H9 (cell line): ENCODE measurements at regions not wholly inside any gene's neighbourhood (a gene's known extent, or its start where the extent isn't known, plus 50 kb on each side); places are given as distances from the start of the nearest gene placed in this dataset.

Experiments used
- DNase-seq: peaks from one replicate; pipeline ENCODE4 v3.0.0-alpha.2; 2017
- H2AFZ ChIP-seq: one replicate; pipeline ENCODE4 v1.6.1; 2013; ENCODE audit warnings: mild to moderate bottlenecking, low read length, control low read depth, moderate library complexity
- H2AK5ac ChIP-seq: 2 replicates; pipeline ENCODE4 v1.6.1; 2013; ENCODE audit warnings: low read length, control low read depth, mixed read lengths; ENCODE audit not compliant: insufficient read length
- H2BK120ac ChIP-seq: one replicate; pipeline ENCODE4 v1.6.1; 2013; ENCODE audit warnings: low read depth, mild to moderate bottlenecking, low read length, control low read depth, inconsistent platforms; ENCODE audit not compliant: poor library complexity, severe bottlenecking
- H2BK12ac ChIP-seq: 2 replicates; pipeline ENCODE4 v1.6.1; 2013; ENCODE audit warnings: low read length, control low read depth, mixed read lengths, low read depth; ENCODE audit not compliant: insufficient read length
- H2BK15ac ChIP-seq: 2 replicates; pipeline ENCODE4 v1.6.1; 2013; ENCODE audit warnings: low read depth, low read length, control low read depth
- H2BK20ac ChIP-seq: one replicate; pipeline ENCODE4 v1.6.1; 2013; ENCODE audit warnings: low read depth, mild to moderate bottlenecking, low read length, control low read depth, inconsistent platforms; ENCODE audit not compliant: poor library complexity, severe bottlenecking
- H2BK5ac ChIP-seq: 2 replicates; pipeline ENCODE4 v1.6.1; 2013; ENCODE audit warnings: low read length, control low read depth, mixed read lengths; ENCODE audit not compliant: insufficient read length
- H3K14ac ChIP-seq: 2 replicates; pipeline ENCODE4 v1.6.1; 2013; ENCODE audit warnings: low read length, control low read depth; ENCODE audit not compliant: insufficient read depth
- H3K18ac ChIP-seq: 2 replicates; pipeline ENCODE4 v1.6.1; 2013; ENCODE audit warnings: low read depth, mild to moderate bottlenecking, mixed read lengths, low read length, control low read depth; ENCODE audit not compliant: insufficient read length
- H3K23ac ChIP-seq: 2 replicates; pipeline ENCODE4 v1.6.1; 2013; ENCODE audit warnings: low read length, control low read depth, mixed read lengths, low read depth; ENCODE audit not compliant: insufficient read length
- H3K23me2 ChIP-seq: 2 replicates; pipeline ENCODE4 v1.6.1; 2013; ENCODE audit warnings: low read depth, mild to moderate bottlenecking, mixed read lengths, low read length, control low read depth; ENCODE audit not compliant: insufficient read length, poor library complexity, severe bottlenecking
- H3K27ac ChIP-seq: 2 replicates; pipeline ENCODE4 v1.5.1; 2013; ENCODE audit warnings: low read length, control low read depth, mixed read lengths, low read depth; ENCODE audit not compliant: insufficient read length
- H3K27me3 ChIP-seq: 2 replicates; pipeline ENCODE4 v1.6.1; 2013; ENCODE audit warnings: low read length, control low read depth, inconsistent platforms; ENCODE audit not compliant: insufficient read depth
- H3K4ac ChIP-seq: 2 replicates; pipeline ENCODE4 v1.6.1; 2013; ENCODE audit warnings: low read depth, mild to moderate bottlenecking, control low read depth, inconsistent platforms, low read length, moderate library complexity
- H3K4me1 ChIP-seq: 2 replicates; pipeline ENCODE4 v1.6.1; 2013; ENCODE audit warnings: low read length, control low read depth, inconsistent platforms; ENCODE audit not compliant: insufficient read depth
- H3K4me2 ChIP-seq: 2 replicates; pipeline ENCODE4 v1.6.1; 2013; ENCODE audit warnings: low read length, control low read depth, mixed read lengths; ENCODE audit not compliant: insufficient read length, insufficient read depth
- H3K56ac ChIP-seq: 2 replicates; pipeline ENCODE4 v1.6.1; 2013; ENCODE audit warnings: low read depth, mild to moderate bottlenecking, mixed read lengths, low read length, control low read depth; ENCODE audit not compliant: insufficient read length
- H3K79me1 ChIP-seq: 2 replicates; pipeline ENCODE4 v1.6.1; 2013; ENCODE audit warnings: low read depth, mild to moderate bottlenecking, moderate library complexity, low read length, control low read depth, inconsistent platforms; ENCODE audit not compliant: insufficient read depth, poor library complexity, severe bottlenecking
- H3K79me2 ChIP-seq: 2 replicates; pipeline ENCODE4 v1.6.1; 2013; ENCODE audit warnings: low read length, control low read depth, inconsistent platforms; ENCODE audit not compliant: insufficient read depth
- H3K9ac ChIP-seq: 2 replicates; pipeline ENCODE4 v1.6.1; 2013; ENCODE audit warnings: low read length, control low read depth, mixed read lengths; ENCODE audit not compliant: insufficient read length; ENCODE audit errors: extremely low read depth
- H3K9me3 ChIP-seq: one replicate; pipeline ENCODE4 v1.6.1; 2013; ENCODE audit warnings: low read depth, low read length, inconsistent platforms; ENCODE audit not compliant: control insufficient read depth
- H3T11ph ChIP-seq: one replicate; pipeline ENCODE4 v1.6.1; 2013; ENCODE audit warnings: mild to moderate bottlenecking, low read length, control low read depth, inconsistent platforms
- H4K20me1 ChIP-seq: one replicate; pipeline ENCODE4 v1.6.1; 2013; ENCODE audit not compliant: control insufficient read depth, insufficient read length, insufficient read depth
- H4K5ac ChIP-seq: 2 replicates; pipeline ENCODE4 v1.6.1; 2013; ENCODE audit warnings: low read depth, mild to moderate bottlenecking, mixed read lengths, low read length, control low read depth; ENCODE audit not compliant: insufficient read length
- H4K8ac ChIP-seq: replicated peaks from 2 replicates; pipeline ENCODE4 v1.6.1; 2013; ENCODE audit warnings: low read length, control low read depth, mixed read lengths, low read depth; ENCODE audit not compliant: insufficient read length
- H4K91ac ChIP-seq: 2 replicates; pipeline ENCODE4 v1.6.1; 2013; ENCODE audit warnings: low read depth, mild to moderate bottlenecking, moderate library complexity, mixed read lengths, low read length, control low read depth; ENCODE audit not compliant: insufficient read length
- H3K27ac Mint-ChIP-seq, 3 experiments: 2 replicates in 2 of 3; 3 replicates in 1 of 3; pipeline ENCODE4 v1.8.0; 2020 to 2021; ENCODE audit warnings: mixed read lengths in 3 of 3, mild to moderate bottlenecking in 1 of 3, moderate library complexity in 1 of 3
- H3K27me3 Mint-ChIP-seq: 2 replicates; pipeline ENCODE4 v1.8.0; 2021; ENCODE audit warnings: low read depth, mild to moderate bottlenecking, moderate library complexity, mixed read lengths
- H3K36me3 Mint-ChIP-seq, 3 experiments: 2 replicates in 2 of 3; 3 replicates in 1 of 3; pipeline ENCODE4 v1.8.0; 2020 to 2021; ENCODE audit warnings: low read depth in 3 of 3, mixed read lengths in 3 of 3; ENCODE audit not compliant: insufficient read depth in 1 of 3
- H3K4me1 Mint-ChIP-seq, 2 experiments: 2 replicates each; pipeline ENCODE4 v1.8.0; 2020; ENCODE audit warnings: mixed read lengths in 2 of 2
- H3K4me3 Mint-ChIP-seq, 2 experiments: 2 replicates in 1 of 2; 3 replicates in 1 of 2; pipeline ENCODE4 v1.8.0; 2020 to 2021; ENCODE audit warnings: mild to moderate bottlenecking in 2 of 2, mixed read lengths in 2 of 2, moderate library complexity in 1 of 2
- H3K9me3 Mint-ChIP-seq, 2 experiments: 2 replicates in 1 of 2; 3 replicates in 1 of 2; pipeline ENCODE4 v1.8.0; 2020; ENCODE audit warnings: mild to moderate bottlenecking in 2 of 2, mixed read lengths in 2 of 2, moderate library complexity in 1 of 2
- CTCF ChIP-seq: fragments of 200-600 bp; sonication (generic); conservative IDR thresholded peaks from 3 replicates; pipeline ENCODE4 v1.8.0; 2021; ENCODE audit warnings: antibody characterized with exemption, mild to moderate bottlenecking
- WGBS: extraction: QIAGEN DNeasy Blood & Tissue Kit; methylation state at CpG from one replicate; pipeline ENCODE4 v1.1.7; 2013; ENCODE audit warnings: missing lambda C conversion rate, low lambda C conversion rate, mixed read lengths; ENCODE audit not compliant: insufficient read length; ENCODE audit errors: extremely low coverage; 5-methylcytosine and 5-hydroxymethylcytosine counted together

- no CpG with 5 or more reads among the region's 6 CpGs for WGBS
Measured at GRCh38 chr18:75582940-75583339, 155.4 kb upstream of the SMIM21 start.

More at GRCh38 chr18:75582940-75583339, 155.4 kb upstream of the SMIM21 start:
- H4K20me1 ChIP-seq = no peaks in the 10 kb centered on the region
- H3K18ac ChIP-seq = no peak overlapping the region
- Mint-ChIP-seq H3K4me3 (no peak overlapping the region), H3K9me3 (no peaks in the 10 kb centered on the region; a peak in 1 of 5 replicates), H3K27me3 (no peaks in the 10 kb centered on the region), H3K4me1 (peaks cover 15 to 17% of the 10 kb centered on the region in 2 experiments), H3K36me3 (no peaks in the 10 kb centered on the region), H3K27ac (peak overlapping the region in 1 of 3 experiments; percentile 77; a peak in 1 of 7 replicates)
- H2BK120ac ChIP-seq = no peak overlapping the region
- no peak overlapping the region for H3K4ac ChIP-seq
- H3K14ac ChIP-seq = no peak overlapping the region
- H3K4me2 ChIP-seq = no peak overlapping the region
- no peak overlapping the region for H2AFZ ChIP-seq
- DNase-seq = no peak
- H4K91ac ChIP-seq = no peak overlapping the region
- no peaks in the 10 kb centered on the region for H3K27me3 ChIP-seq
- no peaks in the 10 kb centered on the region for H3K79me2 ChIP-seq
- no peak overlapping the region for H3T11ph ChIP-seq
- H2BK12ac ChIP-seq = no peak overlapping the region
- no peak overlapping the region for H4K5ac ChIP-seq
- no peak overlapping the region for H3K56ac ChIP-seq
- H3K9ac ChIP-seq = no peak overlapping the region
- H3K23ac ChIP-seq = no peak overlapping the region
- H2BK5ac ChIP-seq = no peak overlapping the region
- H3K23me2 ChIP-seq = no peaks in the 10 kb centered on the region
- H4K8ac ChIP-seq = no peak overlapping the region
- no peak overlapping the region for H2AK5ac ChIP-seq
- no peak overlapping the region for H2BK20ac ChIP-seq
- no peaks in the 10 kb centered on the region for H3K9me3 ChIP-seq
- no peak for TF ChIP-seq CTCF
- no peak overlapping the region for H2BK15ac ChIP-seq
- H3K79me1 ChIP-seq = no peaks in the 10 kb centered on the region
- H3K4me1 ChIP-seq = peaks cover 4% of the 10 kb centered on the region; the same call in 1 of the 2 replicates
- H3K27ac ChIP-seq = no peak overlapping the region
